GM12878 (cell line): ENCODE measurements at regions not wholly inside any gene's neighbourhood (a gene's known extent, or its start where the extent isn't known, plus 50 kb on each side); places are given as distances from the start of the nearest gene placed in this dataset.

Experiments
- ATAC-seq: fragments of 200-7000 bp; cut with Tn5 transposase; 3 replicates; pipeline ENCODE4 v1.9.1; 2020; ENCODE audit warnings: mild to moderate bottlenecking, moderate library complexity
- BruUV-seq: library from RNA; stranded (reverse); fragments of 400-500 nt; replicated peaks from 2 replicates; lab custom pipeline; 2021; lab: Mats Ljungman, UMichigan
- CTCF ChIA-PET: fragments of 300-600 bp; sonication (Branson Sonifier 250); formaldehyde crosslinking; extraction: SDS; loops from one replicate; lab custom pipeline; 2021; ENCODE audit warnings: inconsistent platforms; lab: Yijun Ruan, JAX
- POLR2A ChIA-PET: fragments of 350-600 bp; formaldehyde crosslinking; extraction: SDS; loops from one replicate; lab custom pipeline; 2021; ENCODE audit warnings: inconsistent platforms; lab: Charles Lee
- RAD21 ChIA-PET: fragments of 300-600 bp; sonication (Branson Sonifier 250); formaldehyde crosslinking; loops from one replicate; lab custom pipeline; 2023; ENCODE audit warnings: antibody characterized with exemption; ENCODE audit not compliant: unreplicated experiment; lab: Charles Lee
- SMC1A ChIA-PET: fragments of 300-600 bp; sonication (Branson Sonifier 250); formaldehyde crosslinking; loops from one replicate; lab custom pipeline; 2023; ENCODE audit not compliant: unreplicated experiment, uncharacterized antibody; lab: Charles Lee
- DNase-seq: peaks from one replicate; pipeline ENCODE4 v3.0.0-alpha.2; 2011; ENCODE audit warnings: low read depth, low spot score
- FAIRE-seq: peaks from 3 replicates; lab custom pipeline; 2011; peaks lifted over from hg19 to GRCh38; lab: Jason Lieb, UNC
- H2AFZ ChIP-seq: 2 replicates; pipeline ENCODE4 v1.6.0; 2011; ENCODE audit warnings: low read depth, low read length, control low read depth; ENCODE audit not compliant: control insufficient read depth
- H3K27ac ChIP-seq: 2 replicates; pipeline ENCODE4 v1.5.1; 2011; ENCODE audit warnings: control low read depth; ENCODE audit not compliant: control insufficient read depth, insufficient read depth
- H3K27me3 ChIP-seq, 2 experiments: replicated peaks in 1 of 2; 2 replicates each; pipeline versions ENCODE4 v1.6.0 to v1.6.1; 2011; ENCODE audit warnings: low read length in 1 of 2; ENCODE audit not compliant: control insufficient read depth in 2 of 2, insufficient read depth in 2 of 2
- H3K36me3 ChIP-seq, 2 experiments: 2 replicates each; pipeline ENCODE4 v1.5.1; 2011; ENCODE audit warnings: low read length in 1 of 2; ENCODE audit not compliant: control insufficient read depth in 2 of 2, insufficient read depth in 2 of 2
- H3K4me1 ChIP-seq: 2 replicates; pipeline ENCODE4 v1.6.1; 2011; ENCODE audit warnings: mild to moderate bottlenecking, low read length, moderate library complexity, mixed read lengths; ENCODE audit not compliant: control insufficient read depth, insufficient read depth
- H3K4me2 ChIP-seq: 2 replicates; pipeline ENCODE4 v1.6.0; 2011; ENCODE audit warnings: control low read depth; ENCODE audit not compliant: control insufficient read depth, insufficient read depth
- H3K4me3 ChIP-seq: fragments of 200-600 bp; sonication (generic); 2 replicates; pipeline ENCODE4 v1.5.1; 2016
- H3K79me2 ChIP-seq: 2 replicates; pipeline ENCODE4 v1.6.0; 2011; ENCODE audit warnings: low read length; ENCODE audit not compliant: control insufficient read depth, insufficient read depth
- H3K9ac ChIP-seq: 2 replicates; pipeline ENCODE4 v1.8.0; 2011; ENCODE audit warnings: low read length, control low read depth, mixed read lengths; ENCODE audit not compliant: control insufficient read depth, insufficient read depth
- H3K9me3 ChIP-seq: replicated peaks from 3 replicates; pipeline ENCODE4 v1.5.1; 2011; ENCODE audit warnings: mild to moderate bottlenecking, low read length; ENCODE audit not compliant: control insufficient read depth, insufficient read depth
- H4K20me1 ChIP-seq: 2 replicates; pipeline ENCODE4 v1.6.0; 2011; ENCODE audit not compliant: control insufficient read depth, insufficient read depth
- BCL11A ChIP-seq: IDR thresholded peaks from 2 replicates; pipeline ENCODE4 v1.6.1; 2011; ENCODE audit warnings: low read depth, low read length
- CBX3 ChIP-seq: fragments of 200-600 bp; sonication (generic); IDR thresholded peaks from 2 replicates; pipeline ENCODE4 v1.6.1; 2016; ENCODE audit warnings: low read depth, borderline replicate concordance
- EED ChIP-seq: sonication (generic); IDR thresholded peaks from 2 replicates; pipeline ENCODE4 v1.6.1; 2016; ENCODE audit warnings: antibody characterized with exemption, low read depth
- HDGF ChIP-seq: fragments of 450-650 bp; IDR thresholded peaks from 2 replicates; pipeline ENCODE4 v1.6.1; 2016; ENCODE audit warnings: antibody characterized with exemption
- KAT2A ChIP-seq: conservative IDR thresholded peaks from 2 replicates; pipeline ENCODE4 v1.6.1; 2011; ENCODE audit warnings: low read depth, low read length; ENCODE audit not compliant: control insufficient read depth
- MLLT1 ChIP-seq: fragments of 450-650 bp; IDR thresholded peaks from 2 replicates; pipeline ENCODE4 v1.6.1; 2016; ENCODE audit warnings: mild to moderate bottlenecking
- MTA2 ChIP-seq: fragments of 450-650 bp; IDR thresholded peaks from 2 replicates; pipeline ENCODE4 v1.6.1; 2016; ENCODE audit warnings: low read depth, mild to moderate bottlenecking, moderate library complexity
- NBN ChIP-seq: fragments of 450-650 bp; IDR thresholded peaks from 2 replicates; pipeline ENCODE4 v1.6.1; 2016
- RBBP5 ChIP-seq: fragments of 200-600 bp; sonication (generic); conservative IDR thresholded peaks from 2 replicates; pipeline ENCODE4 v1.6.1; 2016
- RELA ChIP-seq: fragments of 450-650 bp; IDR thresholded peaks from 2 replicates; pipeline ENCODE4 v1.8.0; 2014; ENCODE audit warnings: borderline replicate concordance; ENCODE audit not compliant: partially characterized antibody
- RUNX3 ChIP-seq: IDR thresholded peaks from 2 replicates; pipeline ENCODE4 v1.6.1; 2012; ENCODE audit warnings: low read length, inconsistent platforms
- SP1 ChIP-seq: IDR thresholded peaks from one replicate; pipeline ENCODE4 v1.6.1; 2011; ENCODE audit warnings: low read depth, low read length
- YY1 ChIP-seq: IDR thresholded peaks from 2 replicates; pipeline ENCODE4 v1.6.1; 2011; ENCODE audit warnings: low read depth, mild to moderate bottlenecking, low read length
- ZNF217 ChIP-seq: fragments of 450-650 bp; IDR thresholded peaks from 2 replicates; pipeline ENCODE4 v1.6.1; 2017; ENCODE audit warnings: antibody characterized with exemption, mild to moderate bottlenecking
- ZNF592 ChIP-seq: fragments of 450-650 bp; IDR thresholded peaks from 2 replicates; pipeline ENCODE4 v1.6.1; 2017; ENCODE audit warnings: mild to moderate bottlenecking, moderate library complexity
- WGBS: methylation state at CpG from one replicate; pipeline ENCODE4 v1.1.6; 2016; ENCODE audit warnings: low lambda C conversion rate; ENCODE audit not compliant: insufficient replicate concordance, insufficient coverage; ENCODE audit errors: missing lambda C conversion rate; 5-methylcytosine and 5-hydroxymethylcytosine counted together
- in situ Hi-C: fragments of 300-500 bp; cut with MboI; formaldehyde crosslinking; loops from 9 replicates; pipeline ENCODE4 v1.14.3; 2018; ENCODE audit warnings: mixed read lengths
- intact Hi-C: fragments of 100-400 bp; cut with micrococcal nuclease; formaldehyde crosslinking; loops from one replicate; pipeline ENCODE4 v1.14.2; 2022; ENCODE audit not compliant: unreplicated experiment
- TF ChIP-seq, protein P1 (sequence below): IDR thresholded peaks from 2 replicates; pipeline ENCODE4 v1.6.1; 2011; ENCODE audit warnings: low read depth, low read length, improper control_type of control experiment, borderline replicate concordance
- TF ChIP-seq, protein P2 (sequence below): IDR thresholded peaks from 2 replicates; pipeline ENCODE4 v1.6.1; 2011; ENCODE audit warnings: mild to moderate bottlenecking, low read depth, low read length, moderate library complexity; ENCODE audit not compliant: insufficient replicate concordance

DNA sequence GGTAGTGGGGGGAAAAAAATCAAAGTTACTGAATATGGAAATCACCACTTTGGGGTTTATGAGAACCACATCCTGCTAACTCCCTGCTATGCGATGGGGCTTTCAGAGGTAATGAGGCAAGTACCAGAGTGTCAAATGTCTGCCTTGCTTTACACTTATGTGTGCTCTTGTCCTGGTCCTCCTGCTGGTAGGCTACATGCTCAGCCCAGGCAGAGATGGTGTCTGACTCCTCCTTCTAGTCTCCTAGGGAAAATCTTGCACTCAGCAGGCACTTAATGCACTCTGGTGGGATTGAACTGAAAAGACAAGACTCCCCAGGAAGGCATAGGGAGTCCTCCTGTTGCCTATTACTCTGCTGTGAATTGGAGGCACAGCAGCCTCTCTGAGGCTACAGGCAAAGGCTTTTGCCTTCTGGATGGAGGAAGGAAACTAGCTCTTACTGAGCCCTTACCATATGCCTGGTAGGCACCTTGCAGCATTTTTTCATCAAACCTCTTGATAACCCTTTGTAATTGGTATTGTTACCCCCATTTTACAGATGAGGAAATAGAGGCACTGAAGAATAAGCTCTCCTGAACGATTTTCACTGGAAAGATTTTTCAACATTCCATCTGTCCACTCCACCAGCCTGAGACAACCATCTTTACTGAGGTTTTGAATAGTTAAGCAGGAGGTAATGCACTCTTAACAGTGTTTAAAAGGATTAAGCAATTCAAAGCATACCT lies 132.1 kb upstream of the PAX6 start:
- peak; percentile 98 for ATAC-seq
- no peak overlapping the region for H3K4me3 ChIP-seq
- H2AFZ ChIP-seq = peak overlapping the region; percentile 87
- no peaks in the 10 kb centered on the region; the same call in 1 of the 3 replicates for H3K9me3 ChIP-seq
- no peak overlapping the region for H3K9ac ChIP-seq
- no peaks in the 10 kb centered on the region for H3K36me3 ChIP-seq
- DNase-seq = peak; percentile 74
- peak overlapping the region; percentile 4; the same call in 1 of the 2 replicates for H3K4me2 ChIP-seq
- H4K20me1 ChIP-seq = no peaks in the 10 kb centered on the region
- 0% methylated on average over 2 of the region's 2 CpGs for WGBS
- POLR2A ChIA-PET = interaction anchor here (0.6 to 0.9 kb wide), 2 partner anchors 10 to 346 kb away, joined by 3 read pairs; no protein-coding TSS in a partner anchor
- peak overlapping the region; percentile 57 for H3K27ac ChIP-seq
- intact Hi-C loops (no loop called here), in situ Hi-C loops (no loop called here)
- SMC1A ChIA-PET = interaction anchor here (0.7 to 1.4 kb wide), 5 partner anchors 9 to 228 kb away, joined by 3 to 6 read pairs (median 3); no protein-coding TSS in a partner anchor
- H3K4me1 ChIP-seq = peaks cover 18% of the 10 kb centered on the region
- RAD21 ChIA-PET = interaction anchor here (0.7 to 1.2 kb wide), 3 partner anchors 14 to 294 kb away, joined by 3 to 6 read pairs (median 3); no protein-coding TSS in a partner anchor
- peak; percentile 84 for FAIRE-seq
- H3K79me2 ChIP-seq = no peaks in the 10 kb centered on the region
- CTCF ChIA-PET = interaction anchor here (1.0 to 2.1 kb wide), 2 partner anchors 13 to 15 kb away, joined by 3 to 8 read pairs; no protein-coding TSS in a partner anchor
- no peaks in the 10 kb centered on the region for H3K27me3 ChIP-seq
- no TSS peak for BruUV-seq
- TF ChIP-seq, protein P1, sequence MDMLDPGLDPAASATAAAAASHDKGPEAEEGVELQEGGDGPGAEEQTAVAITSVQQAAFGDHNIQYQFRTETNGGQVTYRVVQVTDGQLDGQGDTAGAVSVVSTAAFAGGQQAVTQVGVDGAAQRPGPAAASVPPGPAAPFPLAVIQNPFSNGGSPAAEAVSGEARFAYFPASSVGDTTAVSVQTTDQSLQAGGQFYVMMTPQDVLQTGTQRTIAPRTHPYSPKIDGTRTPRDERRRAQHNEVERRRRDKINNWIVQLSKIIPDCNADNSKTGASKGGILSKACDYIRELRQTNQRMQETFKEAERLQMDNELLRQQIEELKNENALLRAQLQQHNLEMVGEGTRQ = no peak
- TF ChIP-seq RBBP5 (no peak), NBN (no peak), RUNX3 (peak; percentile 88), EED (0 out of 2 replicates have a peak, but pooled peaks have one; percentile 11), ZNF217 (0 out of 2 replicates have a peak, but pooled peaks have one; percentile 49), CBX3 (no peak), SP1 (no peak), BCL11A (0 out of 2 replicates have a peak, but pooled peaks have one; percentile 48), HDGF (no peak), RELA (no peak), ZNF592 (no peak), MTA2 (peak; percentile 56), YY1 (no peak; the same call in 1 of the 2 replicates), KAT2A (no peak), MLLT1 (0 out of 2 replicates have a peak, but pooled peaks have one; percentile 24)
- TF ChIP-seq, protein P2, sequence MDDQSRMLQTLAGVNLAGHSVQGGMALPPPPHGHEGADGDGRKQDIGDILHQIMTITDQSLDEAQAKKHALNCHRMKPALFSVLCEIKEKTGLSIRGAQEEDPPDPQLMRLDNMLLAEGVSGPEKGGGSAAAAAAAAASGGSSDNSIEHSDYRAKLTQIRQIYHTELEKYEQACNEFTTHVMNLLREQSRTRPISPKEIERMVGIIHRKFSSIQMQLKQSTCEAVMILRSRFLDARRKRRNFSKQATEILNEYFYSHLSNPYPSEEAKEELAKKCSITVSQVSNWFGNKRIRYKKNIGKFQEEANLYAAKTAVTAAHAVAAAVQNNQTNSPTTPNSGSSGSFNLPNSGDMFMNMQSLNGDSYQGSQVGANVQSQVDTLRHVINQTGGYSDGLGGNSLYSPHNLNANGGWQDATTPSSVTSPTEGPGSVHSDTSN = no peak
